Mucosa of descending colon (tissue), 3 donors: ENCODE measurements at regions not wholly inside any gene's neighbourhood (a gene's known extent, or its start where the extent isn't known, plus 50 kb on each side); places are given as distances from the start of the nearest gene placed in this dataset.

Source experiments
- ATAC-seq: fragments of 200-7000 bp; cut with Tn5 transposase; one replicate; pipeline ENCODE4 v1.9.1; 2020; ENCODE audit warnings: mild to moderate bottlenecking, moderate library complexity
- DNase-seq, 3 donors: peaks; one replicate each; pipeline ENCODE4 v3.0.0-alpha.2; 2020
- H3K36me3 ChIP-seq: fragments of 200-600 bp; one replicate; pipeline ENCODE4 v1.8.0; 2021; ENCODE audit warnings: low read depth, mild to moderate bottlenecking
- H3K4me1 ChIP-seq: fragments of 200-600 bp; one replicate; pipeline ENCODE4 v1.8.0; 2021; ENCODE audit warnings: low read depth, mild to moderate bottlenecking
- H3K4me3 ChIP-seq: fragments of 200-600 bp; one replicate; pipeline ENCODE4 v1.8.0; 2021; ENCODE audit warnings: mild to moderate bottlenecking
- H3K9me3 ChIP-seq: fragments of 200-600 bp; one replicate; pipeline ENCODE4 v1.8.0; 2021; ENCODE audit warnings: mild to moderate bottlenecking
- intact Hi-C, 2 donors: fragments of 100-400 bp; cut with DNase I in 1 of 2; cut with micrococcal nuclease in 1 of 2; formaldehyde crosslinking; loops; one replicate each; pipeline versions ENCODE4 v1.11.0 to v1.11.1; 2022; cut with DNase I, micrococcal nuclease
- TF ChIP-seq, protein P1 (sequence below): fragments of 200-600 bp; IDR thresholded peaks from one replicate; pipeline ENCODE4 v1.8.0; 2022; ENCODE audit warnings: antibody characterized with exemption, mild to moderate bottlenecking
- donor health status: DM: no; HTN: no; CAD: no; lungs with moderate emphysema.
- donor health status: DM: no; HTN: no; CAD: no.
- donor health status: DM: no; HTN: yes; CAD: no.

GRCh38 chr7:80060218-80060806 lies 74.3 kb upstream of the GNAI1 start:
- TF ChIP-seq, protein P1, sequence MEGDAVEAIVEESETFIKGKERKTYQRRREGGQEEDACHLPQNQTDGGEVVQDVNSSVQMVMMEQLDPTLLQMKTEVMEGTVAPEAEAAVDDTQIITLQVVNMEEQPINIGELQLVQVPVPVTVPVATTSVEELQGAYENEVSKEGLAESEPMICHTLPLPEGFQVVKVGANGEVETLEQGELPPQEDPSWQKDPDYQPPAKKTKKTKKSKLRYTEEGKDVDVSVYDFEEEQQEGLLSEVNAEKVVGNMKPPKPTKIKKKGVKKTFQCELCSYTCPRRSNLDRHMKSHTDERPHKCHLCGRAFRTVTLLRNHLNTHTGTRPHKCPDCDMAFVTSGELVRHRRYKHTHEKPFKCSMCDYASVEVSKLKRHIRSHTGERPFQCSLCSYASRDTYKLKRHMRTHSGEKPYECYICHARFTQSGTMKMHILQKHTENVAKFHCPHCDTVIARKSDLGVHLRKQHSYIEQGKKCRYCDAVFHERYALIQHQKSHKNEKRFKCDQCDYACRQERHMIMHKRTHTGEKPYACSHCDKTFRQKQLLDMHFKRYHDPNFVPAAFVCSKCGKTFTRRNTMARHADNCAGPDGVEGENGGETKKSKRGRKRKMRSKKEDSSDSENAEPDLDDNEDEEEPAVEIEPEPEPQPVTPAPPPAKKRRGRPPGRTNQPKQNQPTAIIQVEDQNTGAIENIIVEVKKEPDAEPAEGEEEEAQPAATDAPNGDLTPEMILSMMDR: no peak
- Histone ChIP-seq H3K4me1 (no peaks in the 10 kb centered on the region), H3K9me3 (no peaks in the 10 kb centered on the region), H3K36me3 (no peaks in the 10 kb centered on the region), H3K4me3 (no peak overlapping the region)
- intact Hi-C loops: loop anchor here in 1 of 2 donors (10.0 kb wide), 1 partner anchor 334 kb away; no protein-coding TSS in a partner anchor
- DNase-seq: no peak
- no peak for ATAC-seq

- Histone ChIP-seq H3K9me3 (no peaks in the 10 kb centered on the region), H3K4me1 (no peaks in the 10 kb centered on the region), H3K4me3 (no peak overlapping the region), H3K36me3 (no peaks in the 10 kb centered on the region)
- ATAC-seq (no peak), DNase-seq (no peak)
- intact Hi-C loops: no loop called here
- TF ChIP-seq, protein P1: no peak
These were observed 77.1 kb upstream of the GNAI1 start for GRCh38 chr7:80057488-80057887.

- no peaks in the 10 kb centered on the region for H3K9me3 ChIP-seq
- DNase-seq (no peak), ATAC-seq (no peak)
- H3K36me3 ChIP-seq: no peaks in the 10 kb centered on the region
- TF ChIP-seq, protein P1: no peak
- no peaks in the 10 kb centered on the region for H3K4me1 ChIP-seq
- intact Hi-C loops: no loop called here
- no peak overlapping the region for H3K4me3 ChIP-seq
These were observed 80.3 kb upstream of the GNAI1 start for GRCh38 chr7:80054356-80054755.

DNA sequence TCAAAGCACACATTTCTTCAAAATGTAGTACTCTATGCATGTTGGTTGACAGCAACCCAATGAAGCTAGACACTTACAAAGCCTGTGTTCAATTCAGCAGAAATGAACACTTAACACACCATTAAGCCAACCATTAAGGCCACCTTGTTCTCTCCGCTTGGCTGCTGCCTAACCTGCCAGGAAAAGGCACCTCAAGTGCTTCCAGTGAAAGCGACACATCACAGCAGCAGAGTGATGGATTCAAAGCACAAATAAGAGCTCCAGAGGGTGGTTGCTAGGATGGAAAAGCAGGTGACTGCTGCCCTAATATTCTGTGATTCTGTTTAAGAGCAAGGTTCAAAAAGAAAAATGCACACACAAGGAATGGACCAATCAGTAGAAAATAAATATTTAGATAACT lies 81.5 kb upstream of the GNAI1 start:
- Histone ChIP-seq H3K4me3 (no peak overlapping the region), H3K9me3 (no peaks in the 10 kb centered on the region), H3K36me3 (no peaks in the 10 kb centered on the region), H3K4me1 (no peaks in the 10 kb centered on the region)
- no peak for DNase-seq
- ATAC-seq: no peak
- intact Hi-C loops: no loop called here
- TF ChIP-seq, protein P1: no peak

- H3K36me3 ChIP-seq: no peaks in the 10 kb centered on the region
- TF ChIP-seq, protein P1: no peak
- DNase-seq (no peak), ATAC-seq (no peak)
- intact Hi-C loops: no loop called here
- no peak overlapping the region for H3K4me3 ChIP-seq
- H3K4me1 ChIP-seq: no peaks in the 10 kb centered on the region
- H3K9me3 ChIP-seq: no peaks in the 10 kb centered on the region
These were observed 86.7 kb upstream of the GNAI1 start for GRCh38 chr7:80047856-80048459.
